Panc1 (cell line): ENCODE measurements at regions not wholly inside any gene's neighbourhood (a gene's known extent, or its start where the extent isn't known, plus 50 kb on each side); places are given as distances from the start of the nearest gene placed in this dataset.

Source experiments
- ATAC-seq: fragments of 200-7000 bp; cut with Tn5 transposase; 2 replicates; pipeline ENCODE4 v1.9.1; 2020; ENCODE audit warnings: mild to moderate bottlenecking, moderate library complexity
- BruUV-seq: library from RNA; stranded (reverse); fragments of 400-500 nt; replicated peaks from 2 replicates; lab custom pipeline; 2021; lab: Mats Ljungman, UMichigan
- CTCF ChIA-PET: fragments of 300-600 bp; sonication (Branson Sonifier 250); formaldehyde crosslinking; loops from one replicate; lab custom pipeline; 2022; ENCODE audit warnings: antibody characterized with exemption; lab: Charles Lee
- POLR2A ChIA-PET: fragments of 300-600 bp; sonication (Branson Sonifier 250); formaldehyde crosslinking; loops from one replicate; lab custom pipeline; 2022; ENCODE audit warnings: antibody characterized with exemption; lab: Charles Lee
- DNase-seq: peaks from one replicate; pipeline ENCODE4 v3.0.0-alpha.2; 2010; ENCODE audit warnings: low read depth, low spot score
- H3K27ac ChIP-seq: 2 replicates; pipeline ENCODE4 v1.5.1; 2011; ENCODE audit warnings: mild to moderate bottlenecking, low read length, inconsistent platforms
- H3K27me3 ChIP-seq: fragments of 200-500 bp; sonication (Bioruptor generic); 2 replicates; pipeline ENCODE4 v1.6.0; 2014; ENCODE audit warnings: low read length, inconsistent platforms; ENCODE audit not compliant: control insufficient read depth, insufficient read depth
- H3K36me3 ChIP-seq: fragments of 200-500 bp; sonication (Bioruptor generic); 2 replicates; pipeline ENCODE4 v1.5.1; 2014; ENCODE audit warnings: inconsistent platforms, mild to moderate bottlenecking, low read length, moderate library complexity; ENCODE audit not compliant: control insufficient read depth, insufficient read depth
- H3K4me1 ChIP-seq: 2 replicates; pipeline ENCODE4 v1.5.1; 2011; ENCODE audit warnings: inconsistent platforms, mild to moderate bottlenecking, low read length, moderate library complexity; ENCODE audit not compliant: control insufficient read depth, insufficient read depth
- H3K4me3 ChIP-seq, 2 experiments: 2 replicates each; pipeline ENCODE4 v1.5.1; 2011 to 2012; ENCODE audit warnings: low read depth in 2 of 2, low read length in 2 of 2, mild to moderate bottlenecking in 2 of 2, inconsistent platforms in 1 of 2, moderate library complexity in 1 of 2
- H3K9me3 ChIP-seq: fragments of 200-500 bp; sonication (Bioruptor generic); 2 replicates; pipeline ENCODE4 v1.5.1; 2014; ENCODE audit warnings: low read depth, mild to moderate bottlenecking, inconsistent platforms, low read length, moderate library complexity; ENCODE audit not compliant: control insufficient read depth, insufficient read depth
- POLR2AphosphoS5 ChIP-seq: IDR thresholded peaks from 2 replicates; pipeline ENCODE4 v1.6.1; 2012; ENCODE audit warnings: mild to moderate bottlenecking, low read depth, low read length, moderate library complexity
- SIN3A ChIP-seq: IDR thresholded peaks from 2 replicates; pipeline ENCODE4 v1.6.1; 2012; ENCODE audit warnings: low read depth, mild to moderate bottlenecking, low read length, moderate library complexity, borderline replicate concordance; ENCODE audit not compliant: insufficient read depth
- TCF7L2 ChIP-seq: IDR thresholded peaks from 2 replicates; pipeline ENCODE4 v1.6.1; 2011; ENCODE audit warnings: mild to moderate bottlenecking, low read depth, low read length, inconsistent platforms
- in situ Hi-C: cut with HindIII; loops from 2 replicates; pipeline ENCODE4 v1.10.0; 2016; ENCODE audit warnings: low sequenced_read_pairs, low pct_unique_long_range_greater_than_20kb
- intact Hi-C: fragments of 100-400 bp; cut with micrococcal nuclease; formaldehyde crosslinking; loops from one replicate; pipeline ENCODE4 v1.10.0; 2022; ENCODE audit not compliant: unreplicated experiment
- TF ChIP-seq, protein P1 (sequence below): fragments of 450-650 bp; IDR thresholded peaks from 2 replicates; pipeline ENCODE4 v1.5.1; 2017; ENCODE audit warnings: mild to moderate bottlenecking
- TF ChIP-seq, protein P2 (sequence below), 2 experiments: IDR thresholded peaks; 2 replicates each; pipeline ENCODE4 v1.6.1; 2011 to 2012; ENCODE audit warnings: low read depth in 2 of 2, control low read depth in 1 of 2, low read length in 1 of 2, mild to moderate bottlenecking in 1 of 2, moderate library complexity in 1 of 2; ENCODE audit not compliant: insufficient read depth in 1 of 2

DNA sequence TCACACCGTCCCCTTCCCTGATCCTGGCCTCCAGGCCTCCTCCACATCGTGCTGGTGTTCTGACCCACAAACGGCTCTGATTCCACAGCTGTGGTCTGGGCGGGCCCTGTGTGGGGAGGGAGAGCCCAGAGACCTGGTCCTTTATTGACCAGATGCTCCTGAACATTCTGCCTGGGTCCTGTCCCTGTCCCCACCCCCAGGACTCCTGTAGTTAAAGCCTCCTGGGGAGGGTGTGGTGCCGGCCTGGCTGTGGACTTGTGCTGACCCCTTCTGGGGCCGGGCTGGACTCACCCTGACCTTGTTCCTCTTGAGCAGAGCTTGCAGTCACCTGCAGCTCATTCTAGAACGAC is 128.7 kb downstream of the CTTN start:
- Histone ChIP-seq H3K36me3 (no peaks in the 10 kb centered on the region), H3K4me1 (no peaks in the 10 kb centered on the region; the same call in 1 of the 2 replicates), H3K4me3 (no peak overlapping the region), H3K27ac (no peak overlapping the region), H3K9me3 (no peaks in the 10 kb centered on the region), H3K27me3 (no peaks in the 10 kb centered on the region)
- BruUV-seq, result no TSS peak
- ChIA-PET CTCF (no interaction called here), POLR2A (no interaction called here)
- in situ Hi-C loops, result no loop called here
- TF ChIP-seq TCF7L2, result no peak
- TF ChIP-seq POLR2AphosphoS5, result no peak
- TF ChIP-seq, protein P1, sequence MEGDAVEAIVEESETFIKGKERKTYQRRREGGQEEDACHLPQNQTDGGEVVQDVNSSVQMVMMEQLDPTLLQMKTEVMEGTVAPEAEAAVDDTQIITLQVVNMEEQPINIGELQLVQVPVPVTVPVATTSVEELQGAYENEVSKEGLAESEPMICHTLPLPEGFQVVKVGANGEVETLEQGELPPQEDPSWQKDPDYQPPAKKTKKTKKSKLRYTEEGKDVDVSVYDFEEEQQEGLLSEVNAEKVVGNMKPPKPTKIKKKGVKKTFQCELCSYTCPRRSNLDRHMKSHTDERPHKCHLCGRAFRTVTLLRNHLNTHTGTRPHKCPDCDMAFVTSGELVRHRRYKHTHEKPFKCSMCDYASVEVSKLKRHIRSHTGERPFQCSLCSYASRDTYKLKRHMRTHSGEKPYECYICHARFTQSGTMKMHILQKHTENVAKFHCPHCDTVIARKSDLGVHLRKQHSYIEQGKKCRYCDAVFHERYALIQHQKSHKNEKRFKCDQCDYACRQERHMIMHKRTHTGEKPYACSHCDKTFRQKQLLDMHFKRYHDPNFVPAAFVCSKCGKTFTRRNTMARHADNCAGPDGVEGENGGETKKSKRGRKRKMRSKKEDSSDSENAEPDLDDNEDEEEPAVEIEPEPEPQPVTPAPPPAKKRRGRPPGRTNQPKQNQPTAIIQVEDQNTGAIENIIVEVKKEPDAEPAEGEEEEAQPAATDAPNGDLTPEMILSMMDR, result no peak
- no peak for TF ChIP-seq SIN3A
- TF ChIP-seq, protein P2, sequence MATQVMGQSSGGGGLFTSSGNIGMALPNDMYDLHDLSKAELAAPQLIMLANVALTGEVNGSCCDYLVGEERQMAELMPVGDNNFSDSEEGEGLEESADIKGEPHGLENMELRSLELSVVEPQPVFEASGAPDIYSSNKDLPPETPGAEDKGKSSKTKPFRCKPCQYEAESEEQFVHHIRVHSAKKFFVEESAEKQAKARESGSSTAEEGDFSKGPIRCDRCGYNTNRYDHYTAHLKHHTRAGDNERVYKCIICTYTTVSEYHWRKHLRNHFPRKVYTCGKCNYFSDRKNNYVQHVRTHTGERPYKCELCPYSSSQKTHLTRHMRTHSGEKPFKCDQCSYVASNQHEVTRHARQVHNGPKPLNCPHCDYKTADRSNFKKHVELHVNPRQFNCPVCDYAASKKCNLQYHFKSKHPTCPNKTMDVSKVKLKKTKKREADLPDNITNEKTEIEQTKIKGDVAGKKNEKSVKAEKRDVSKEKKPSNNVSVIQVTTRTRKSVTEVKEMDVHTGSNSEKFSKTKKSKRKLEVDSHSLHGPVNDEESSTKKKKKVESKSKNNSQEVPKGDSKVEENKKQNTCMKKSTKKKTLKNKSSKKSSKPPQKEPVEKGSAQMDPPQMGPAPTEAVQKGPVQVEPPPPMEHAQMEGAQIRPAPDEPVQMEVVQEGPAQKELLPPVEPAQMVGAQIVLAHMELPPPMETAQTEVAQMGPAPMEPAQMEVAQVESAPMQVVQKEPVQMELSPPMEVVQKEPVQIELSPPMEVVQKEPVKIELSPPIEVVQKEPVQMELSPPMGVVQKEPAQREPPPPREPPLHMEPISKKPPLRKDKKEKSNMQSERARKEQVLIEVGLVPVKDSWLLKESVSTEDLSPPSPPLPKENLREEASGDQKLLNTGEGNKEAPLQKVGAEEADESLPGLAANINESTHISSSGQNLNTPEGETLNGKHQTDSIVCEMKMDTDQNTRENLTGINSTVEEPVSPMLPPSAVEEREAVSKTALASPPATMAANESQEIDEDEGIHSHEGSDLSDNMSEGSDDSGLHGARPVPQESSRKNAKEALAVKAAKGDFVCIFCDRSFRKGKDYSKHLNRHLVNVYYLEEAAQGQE (IDR thresholded peaks at IDR 0.05; ENCODE audit: insufficient read depth in 1 of 2, low read depth in 2 of 2, low read length in 1 of 2), result no peak
- ATAC-seq (no peak), DNase-seq (no peak)
- intact Hi-C loops, result loop anchor here (5.0 kb wide), 1 partner anchor 60 kb away; no protein-coding TSS in a partner anchor

DNA sequence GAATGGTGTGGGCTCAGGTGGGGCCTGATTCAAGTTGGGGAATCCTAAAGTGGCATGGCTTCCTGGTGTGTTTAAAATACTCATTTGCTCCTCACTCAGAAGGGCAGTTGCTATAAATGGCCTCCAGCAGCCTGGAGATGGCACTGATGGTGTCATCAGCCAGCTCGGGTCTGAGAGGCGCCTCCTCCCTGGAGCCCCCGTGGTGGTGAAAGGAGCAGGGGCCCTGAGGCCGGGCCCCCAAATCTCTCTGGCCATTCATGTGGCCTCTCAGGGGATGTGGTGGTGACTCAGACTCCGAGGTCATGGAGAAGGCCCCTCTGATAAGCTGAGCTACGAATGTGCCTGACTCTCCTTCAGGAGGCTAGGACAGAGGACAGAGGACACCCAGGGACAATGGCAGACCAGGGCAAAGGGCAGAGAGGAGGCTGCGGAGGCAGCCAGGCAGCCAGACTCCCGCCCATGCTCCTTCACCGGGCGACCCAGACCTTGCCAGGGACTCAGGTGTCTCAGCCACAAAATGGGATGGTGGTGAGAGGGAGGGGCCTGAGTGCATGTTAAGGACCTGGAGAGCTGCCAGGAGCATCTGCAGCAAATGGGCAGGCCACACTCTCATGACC is 129.2 kb downstream of the CTTN start:
- BruUV-seq, result no TSS peak
- Histone ChIP-seq H3K4me1 (no peaks in the 10 kb centered on the region; the same call in 1 of the 2 replicates), H3K4me3 (no peak overlapping the region), H3K27me3 (no peaks in the 10 kb centered on the region), H3K27ac (no peak overlapping the region), H3K9me3 (no peaks in the 10 kb centered on the region), H3K36me3 (no peaks in the 10 kb centered on the region)
- DNase-seq (no peak), ATAC-seq (no peak)
- in situ Hi-C loops, result no loop called here
- POLR2A ChIA-PET, result no interaction called here
- CTCF ChIA-PET, result no interaction called here
- TF ChIP-seq SIN3A (no peak), TCF7L2 (no peak), POLR2AphosphoS5 (no peak)
- TF ChIP-seq, protein P2 (IDR thresholded peaks at IDR 0.05; ENCODE audit: insufficient read depth in 1 of 2, low read depth in 2 of 2, low read length in 1 of 2), result no peak
- TF ChIP-seq, protein P1, result no peak
- intact Hi-C loops, result loop anchor here (5.0 kb wide), 1 partner anchor 60 kb away; no protein-coding TSS in a partner anchor
